HG02763 (cell line): ENCODE measurements at regions not wholly inside any gene's neighbourhood (a gene's known extent, or its start where the extent isn't known, plus 50 kb on each side); places are given as distances from the start of the nearest gene placed in this dataset.

ENCODE experiments used
- ATAC-seq: cut with Tn5 transposase; IDR thresholded peaks from one replicate; pipeline ENCODE4 v1.9.1; 2021; ENCODE audit warnings: mild to moderate bottlenecking, moderate library complexity; ENCODE audit not compliant: unreplicated experiment

- ATAC-seq, result no peak
These were observed 138.4 kb upstream of the RPS23 start for GRCh38 chr5:82416512-82416911.

DNA sequence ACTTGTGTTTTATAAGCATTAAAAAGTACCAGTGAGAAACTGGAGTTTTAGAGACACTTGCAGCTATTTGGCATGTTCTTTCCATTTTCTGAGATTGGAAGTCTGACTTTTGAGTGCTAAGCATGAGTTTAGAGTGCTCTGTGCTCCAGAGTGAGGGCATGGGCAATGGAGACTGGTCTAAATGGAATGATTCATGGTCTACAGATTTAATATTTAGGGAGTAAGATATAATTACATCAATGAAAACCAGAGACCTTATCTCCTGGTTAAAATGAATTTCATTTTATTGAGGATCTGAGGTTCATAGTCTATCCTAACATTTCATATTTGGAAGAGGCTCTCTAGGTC lies 135.9 kb upstream of the RPS23 start:
- ATAC-seq, result no peak

- ATAC-seq, result no peak
These were observed 135.3 kb upstream of the RPS23 start for GRCh38 chr5:82413302-82414040.

- ATAC-seq, result no peak
These were observed 129.9 kb upstream of the RPS23 start for GRCh38 chr5:82408033-82408432.

GRCh38 chr5:82406205-82406773 lies 128.1 kb upstream of the RPS23 start:
- no peak for ATAC-seq

DNA sequence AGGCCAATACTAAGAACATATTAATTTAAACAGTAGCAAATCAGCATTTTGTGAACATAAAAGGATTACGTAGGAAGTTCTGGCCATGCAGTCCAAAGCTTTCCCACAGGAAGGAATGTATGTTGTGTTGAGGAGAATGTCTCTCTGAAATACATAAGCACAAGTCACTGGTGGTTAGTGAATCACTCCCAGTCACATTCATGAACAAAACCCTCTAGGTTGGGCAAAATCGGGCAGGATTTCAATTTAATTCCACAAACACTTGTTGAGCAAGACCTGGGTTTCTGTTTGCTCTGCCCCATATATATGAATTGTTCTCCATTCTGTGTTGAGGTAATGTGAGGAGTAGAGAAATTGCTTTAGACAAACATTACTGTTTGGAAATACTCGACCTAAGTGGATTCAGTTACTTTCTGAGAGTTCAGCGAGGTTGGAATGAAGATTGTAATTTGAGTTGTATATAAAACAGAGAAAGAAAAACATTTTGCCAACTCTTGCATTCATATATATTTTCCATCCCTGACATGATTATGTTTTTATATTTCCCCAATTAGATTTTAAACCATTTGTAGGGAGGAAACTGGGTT lies 127.6 kb upstream of the RPS23 start:
- no peak for ATAC-seq

DNA sequence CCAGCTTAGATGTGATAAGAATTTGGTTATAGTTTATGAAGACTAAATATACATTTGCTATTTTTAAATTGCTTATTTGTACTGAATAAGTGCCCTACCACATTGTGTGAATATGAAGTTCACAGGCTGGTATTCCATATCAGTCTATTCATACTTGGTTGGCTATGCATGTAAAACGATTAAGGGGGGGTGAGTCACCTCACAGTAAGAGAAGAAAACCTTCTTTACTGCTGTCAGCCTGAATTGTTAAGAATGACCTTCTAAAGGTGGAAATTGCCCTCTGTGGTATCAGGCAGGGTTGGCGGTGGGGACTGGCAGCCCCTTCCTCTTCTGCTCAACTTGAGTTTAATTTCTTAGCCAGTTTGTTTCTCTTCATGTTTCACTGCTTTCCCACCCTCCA lies 127.0 kb upstream of the RPS23 start:
- ATAC-seq, result no peak

GRCh38 chr5:82404382-82404945 lies 126.3 kb upstream of the RPS23 start:
- no peak for ATAC-seq

- no peak for ATAC-seq
These were observed 125.6 kb upstream of the RPS23 start for GRCh38 chr5:82403724-82404123.

GRCh38 chr5:82403026-82403425 lies 124.9 kb upstream of the RPS23 start:
- ATAC-seq, result no peak

- no peak for ATAC-seq
These were observed 121.0 kb upstream of the RPS23 start for GRCh38 chr5:82399111-82399510.

GRCh38 chr5:82397741-82398320 lies 119.7 kb upstream of the RPS23 start:
- no peak for ATAC-seq

DNA sequence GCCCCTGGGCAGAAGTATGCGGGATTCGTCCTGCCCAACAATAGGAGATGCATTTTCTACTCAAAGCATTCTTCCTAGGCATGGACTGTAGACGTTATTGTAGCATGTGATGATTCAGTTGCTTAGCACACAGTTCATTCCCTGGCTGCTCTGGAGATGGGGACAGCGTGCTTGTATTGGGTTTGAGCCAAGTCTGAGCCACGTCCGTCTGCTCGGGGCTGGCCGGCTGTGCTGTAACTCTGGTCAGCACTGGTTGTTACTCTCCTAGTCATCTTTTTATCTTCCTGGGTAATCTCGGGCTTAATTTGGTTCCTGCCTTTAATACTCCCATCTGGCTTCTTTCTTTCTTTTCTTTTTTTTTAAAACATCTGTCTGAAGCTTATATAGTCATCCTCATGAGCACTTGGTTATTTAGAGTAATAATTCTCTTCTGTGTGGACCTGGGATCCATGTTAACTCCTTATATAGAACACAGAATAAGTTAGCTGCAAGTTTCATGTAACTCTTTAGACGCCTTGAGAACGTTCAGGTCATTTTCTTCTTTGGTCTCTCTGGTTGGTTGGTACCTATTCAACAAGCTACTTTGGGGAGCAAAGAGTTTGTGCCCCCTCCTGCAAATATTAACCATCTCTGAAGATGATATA lies 118.8 kb upstream of the RPS23 start:
- ATAC-seq, result no peak

- no peak for ATAC-seq
These were observed 118.2 kb upstream of the RPS23 start for GRCh38 chr5:82396396-82396795.

DNA sequence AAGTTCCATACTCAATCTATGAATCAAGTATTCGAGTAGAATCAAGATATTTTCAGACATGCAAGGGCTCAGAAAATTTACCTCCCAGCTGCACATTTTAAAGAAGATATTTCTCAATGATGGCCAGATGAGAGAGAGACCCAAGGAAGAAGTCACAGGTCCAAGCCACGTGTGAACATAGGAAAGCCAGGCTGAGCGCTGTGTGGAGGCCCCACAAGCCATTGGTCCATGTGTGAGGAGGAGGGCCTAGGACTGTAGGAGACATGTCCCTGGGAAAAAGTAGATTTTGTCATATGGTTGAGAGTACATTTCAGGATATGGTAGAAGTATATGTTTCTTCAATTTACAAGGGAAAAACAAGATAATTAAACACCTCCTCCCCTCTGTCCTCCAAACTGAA lies 115.8 kb upstream of the RPS23 start:
- no peak for ATAC-seq

DNA sequence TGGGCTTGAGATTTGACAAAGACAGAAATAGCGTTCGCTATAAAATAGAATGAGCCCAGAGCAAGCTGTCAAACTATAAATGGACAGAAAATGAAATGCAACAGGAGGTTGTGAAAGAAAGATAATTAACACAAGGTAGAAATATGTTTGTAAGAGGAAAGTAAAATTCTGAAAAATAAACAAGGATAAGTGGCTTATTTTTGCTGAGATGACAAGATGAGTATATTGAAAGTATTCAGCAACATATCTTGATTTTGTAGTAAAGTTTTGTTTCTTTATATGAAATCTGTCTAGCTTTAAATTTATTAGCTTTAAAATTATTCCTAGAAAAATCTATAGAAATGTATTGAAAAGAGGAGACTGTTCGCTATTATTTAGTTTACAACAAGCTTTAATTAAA lies 111.9 kb upstream of the RPS23 start:
- no peak for ATAC-seq

GRCh38 chr5:82389347-82389746 lies 111.2 kb upstream of the RPS23 start:
- ATAC-seq, result no peak

DNA sequence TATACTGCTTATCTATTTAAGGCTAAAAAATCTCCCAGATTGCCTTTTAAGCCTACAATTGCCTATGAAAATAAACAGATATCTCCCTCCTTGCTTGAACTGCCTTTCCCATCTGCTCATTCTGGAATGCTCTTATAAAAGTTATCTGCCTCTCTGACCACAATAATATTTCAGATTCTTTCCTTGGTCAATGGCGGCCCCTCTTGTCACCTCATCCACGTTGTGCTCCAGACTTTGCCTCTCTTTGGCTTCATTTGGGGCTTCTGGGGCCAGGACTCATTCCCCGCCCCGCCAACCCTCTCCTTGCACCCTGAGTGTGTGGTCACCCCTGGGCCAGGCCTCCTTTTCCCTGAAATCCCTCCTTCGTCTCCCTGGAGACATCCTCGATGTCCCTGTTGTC lies 110.0 kb upstream of the RPS23 start:
- no peak for ATAC-seq

DNA sequence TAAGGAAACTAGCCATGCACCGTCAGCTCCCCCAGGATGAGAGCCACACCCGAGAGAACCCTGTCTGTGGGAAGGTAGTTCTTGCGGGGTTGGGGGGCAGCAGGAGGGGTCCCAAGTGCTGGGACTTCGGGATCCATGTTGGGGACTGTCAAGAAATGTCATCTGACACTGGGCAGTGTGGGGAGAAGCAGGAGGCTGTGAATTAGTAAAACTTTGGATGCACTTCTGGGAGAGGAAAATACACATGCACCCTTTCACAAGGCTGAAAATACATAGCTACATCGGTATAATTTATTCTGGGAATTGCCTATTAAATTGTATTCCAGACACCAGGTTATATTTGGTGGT lies 109.6 kb upstream of the RPS23 start:
- no peak for ATAC-seq

- no peak for ATAC-seq
These were observed 109.1 kb upstream of the RPS23 start for GRCh38 chr5:82387001-82387818.

GRCh38 chr5:82386576-82386975 lies 108.4 kb upstream of the RPS23 start:
- no peak for ATAC-seq
